PC-9 (cell line): ENCODE measurements at regions not wholly inside any gene's neighbourhood (a gene's known extent, or its start where the extent isn't known, plus 50 kb on each side); places are given as distances from the start of the nearest gene placed in this dataset.

Experiments
- BruUV-seq: library from RNA; stranded (reverse); fragments of 400-500 nt; replicated peaks from 2 replicates; lab custom pipeline; 2021; lab: Mats Ljungman, UMichigan
- CTCF ChIA-PET: fragments of 300-600 bp; sonication (Branson Sonifier 250); formaldehyde crosslinking; loops from one replicate; lab custom pipeline; 2022; ENCODE audit warnings: antibody characterized with exemption; lab: Charles Lee
- POLR2A ChIA-PET: fragments of 300-600 bp; sonication (Branson Sonifier 250); formaldehyde crosslinking; loops from one replicate; lab custom pipeline; 2022; ENCODE audit warnings: antibody characterized with exemption; ENCODE audit not compliant: unreplicated experiment; lab: Charles Lee
- DNase-seq, 2 experiments: peaks; one replicate each; pipeline versions ENCODE4 v3.0.0 to v3.0.0-alpha.2; 2015 to 2022; ENCODE audit warnings: mixed read lengths in 1 of 2
- H2AFZ ChIP-seq: fragments of 200-600 bp; sonication (generic); 2 replicates; pipeline ENCODE4 v1.8.1; 2017; ENCODE audit warnings: antibody characterized with exemption
- H3F3A ChIP-seq: fragments of 200-600 bp; sonication (generic); 2 replicates; pipeline ENCODE4 v1.8.1; 2017; ENCODE audit warnings: antibody characterized with exemption, mild to moderate bottlenecking, low read depth; ENCODE audit not compliant: insufficient read depth
- H3K27ac ChIP-seq: fragments of 200-600 bp; sonication (generic); 2 replicates; pipeline ENCODE4 v1.6.1; 2016; ENCODE audit warnings: mixed run types
- H3K27me3 ChIP-seq: fragments of 200-600 bp; sonication (generic); 2 replicates; pipeline ENCODE4 v1.6.1; 2016; ENCODE audit warnings: low read depth, mixed run types; ENCODE audit not compliant: insufficient read depth
- H3K36me3 ChIP-seq: fragments of 200-600 bp; sonication (generic); 2 replicates; pipeline ENCODE4 v1.6.1; 2016; ENCODE audit warnings: low read depth, mixed run types
- H3K4me1 ChIP-seq: fragments of 200-600 bp; sonication (generic); replicated peaks from 2 replicates; pipeline ENCODE4 v1.6.1; 2016; ENCODE audit warnings: mixed run types; ENCODE audit not compliant: insufficient read depth
- H3K4me2 ChIP-seq: fragments of 200-600 bp; sonication (generic); 2 replicates; pipeline ENCODE4 v1.6.1; 2017; ENCODE audit warnings: mixed run types
- H3K4me3 ChIP-seq: fragments of 200-600 bp; sonication (generic); 2 replicates; pipeline ENCODE4 v1.6.1; 2016; ENCODE audit warnings: mixed run types
- H3K79me2 ChIP-seq: fragments of 200-600 bp; sonication (generic); 2 replicates; pipeline ENCODE4 v1.6.1; 2017; ENCODE audit warnings: low read depth, mixed run types
- H3K9me2 ChIP-seq: fragments of 200-600 bp; sonication (generic); 2 replicates; pipeline ENCODE4 v1.8.1; 2017; ENCODE audit warnings: mild to moderate bottlenecking; ENCODE audit not compliant: insufficient read depth
- H3K9me3 ChIP-seq: fragments of 200-600 bp; sonication (generic); 2 replicates; pipeline ENCODE4 v1.8.1; 2016; ENCODE audit warnings: low read depth; ENCODE audit not compliant: insufficient read depth
- H4K20me1 ChIP-seq: fragments of 200-600 bp; sonication (generic); 2 replicates; pipeline ENCODE4 v1.8.1; 2017; ENCODE audit not compliant: insufficient read depth
- EZH2 ChIP-seq: fragments of 200-600 bp; sonication (generic); IDR thresholded peaks from 2 replicates; pipeline ENCODE4 v1.8.0; 2017; ENCODE audit warnings: antibody characterized with exemption, low read depth
- intact Hi-C: fragments of 100-400 bp; cut with micrococcal nuclease; formaldehyde crosslinking; loops from one replicate; pipeline ENCODE4 v1.10.0; 2022; ENCODE audit not compliant: unreplicated experiment
- TF ChIP-seq, protein P1 (sequence below): fragments of 200-600 bp; sonication (generic); conservative IDR thresholded peaks from 2 replicates; pipeline ENCODE4 v1.6.1; 2017; ENCODE audit warnings: mixed run types, antibody characterized with exemption, mild to moderate bottlenecking, moderate library complexity

DNA sequence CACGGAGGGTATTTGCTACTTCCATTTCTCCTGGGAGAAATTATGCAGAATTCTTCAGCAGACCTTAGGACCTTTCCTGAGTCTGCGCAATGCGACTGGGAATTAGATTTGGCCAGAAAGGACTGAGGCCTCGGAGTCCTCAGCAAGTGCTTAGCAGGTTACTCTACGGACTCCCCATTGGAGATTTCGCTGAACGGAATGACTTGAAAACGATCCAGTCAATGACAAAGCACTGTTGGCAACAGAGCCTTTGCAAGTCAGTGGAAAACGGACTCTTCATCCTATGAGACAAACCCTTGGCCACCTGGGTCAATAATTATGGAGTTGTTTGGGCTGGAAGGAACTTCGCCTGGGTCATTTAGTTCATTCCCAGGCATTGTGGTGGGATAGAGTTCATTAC is 107.4 kb downstream of the FAM204A start:
- ChIA-PET CTCF (no interaction called here), POLR2A (no interaction called here)
- H2AFZ ChIP-seq = no peak overlapping the region
- intact Hi-C loops = no loop called here
- no peaks in the 10 kb centered on the region for H4K20me1 ChIP-seq
- no TSS peak for BruUV-seq
- H3K4me3 ChIP-seq = no peak overlapping the region
- H3K4me2 ChIP-seq = no peak overlapping the region
- H3K27me3 ChIP-seq = peaks cover 53% of the 10 kb centered on the region
- no peaks in the 10 kb centered on the region for H3K79me2 ChIP-seq
- H3F3A ChIP-seq = no peaks in the 10 kb centered on the region
- no peaks in the 10 kb centered on the region for H3K9me3 ChIP-seq
- TF ChIP-seq, protein P1, sequence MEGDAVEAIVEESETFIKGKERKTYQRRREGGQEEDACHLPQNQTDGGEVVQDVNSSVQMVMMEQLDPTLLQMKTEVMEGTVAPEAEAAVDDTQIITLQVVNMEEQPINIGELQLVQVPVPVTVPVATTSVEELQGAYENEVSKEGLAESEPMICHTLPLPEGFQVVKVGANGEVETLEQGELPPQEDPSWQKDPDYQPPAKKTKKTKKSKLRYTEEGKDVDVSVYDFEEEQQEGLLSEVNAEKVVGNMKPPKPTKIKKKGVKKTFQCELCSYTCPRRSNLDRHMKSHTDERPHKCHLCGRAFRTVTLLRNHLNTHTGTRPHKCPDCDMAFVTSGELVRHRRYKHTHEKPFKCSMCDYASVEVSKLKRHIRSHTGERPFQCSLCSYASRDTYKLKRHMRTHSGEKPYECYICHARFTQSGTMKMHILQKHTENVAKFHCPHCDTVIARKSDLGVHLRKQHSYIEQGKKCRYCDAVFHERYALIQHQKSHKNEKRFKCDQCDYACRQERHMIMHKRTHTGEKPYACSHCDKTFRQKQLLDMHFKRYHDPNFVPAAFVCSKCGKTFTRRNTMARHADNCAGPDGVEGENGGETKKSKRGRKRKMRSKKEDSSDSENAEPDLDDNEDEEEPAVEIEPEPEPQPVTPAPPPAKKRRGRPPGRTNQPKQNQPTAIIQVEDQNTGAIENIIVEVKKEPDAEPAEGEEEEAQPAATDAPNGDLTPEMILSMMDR = no peak
- no peak for TF ChIP-seq EZH2
- no peaks in the 10 kb centered on the region for H3K4me1 ChIP-seq
- no peak for DNase-seq
- no peak overlapping the region for H3K27ac ChIP-seq
- H3K36me3 ChIP-seq = no peaks in the 10 kb centered on the region
- H3K9me2 ChIP-seq = no peaks in the 10 kb centered on the region

DNA sequence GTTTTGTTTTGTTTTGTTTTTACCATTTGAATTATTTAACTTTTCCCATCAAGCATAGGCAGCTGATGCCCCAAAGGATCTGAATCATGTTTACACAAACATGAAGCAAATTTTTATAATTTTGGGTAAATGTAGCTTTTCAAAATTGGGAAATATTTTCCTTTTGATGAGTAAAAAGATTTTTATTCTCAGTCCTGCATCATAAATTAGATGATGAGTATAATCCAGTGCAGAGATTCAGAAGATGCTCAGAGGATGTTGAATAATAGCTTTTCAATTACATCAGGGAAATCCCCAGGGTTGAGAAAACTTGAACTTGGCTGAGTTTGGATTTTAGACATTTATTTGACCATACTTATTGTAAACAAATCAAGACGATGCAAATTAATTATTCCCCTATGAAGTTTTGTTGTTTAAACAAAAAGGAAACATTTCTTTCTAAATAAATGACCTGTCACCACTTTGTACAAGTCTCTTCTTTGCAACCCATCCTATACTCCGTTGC is 121.7 kb downstream of the FAM204A start:
- ChIA-PET POLR2A (no interaction called here), CTCF (no interaction called here)
- H3K4me2 ChIP-seq = no peak overlapping the region
- H3K4me3 ChIP-seq = no peak overlapping the region
- H3F3A ChIP-seq = no peaks in the 10 kb centered on the region
- DNase-seq = no peak
- no TSS peak for BruUV-seq
- H3K9me3 ChIP-seq = no peaks in the 10 kb centered on the region
- intact Hi-C loops = no loop called here
- no peaks in the 10 kb centered on the region for H3K36me3 ChIP-seq
- TF ChIP-seq, protein P1 = no peak
- no peak for TF ChIP-seq EZH2
- H3K79me2 ChIP-seq = no peaks in the 10 kb centered on the region
- H3K4me1 ChIP-seq = no peaks in the 10 kb centered on the region
- no peaks in the 10 kb centered on the region for H4K20me1 ChIP-seq
- 0 out of 2 replicates have a peak, but pooled peaks cover 2% of the 10 kb centered on the region for H3K27me3 ChIP-seq
- no peaks in the 10 kb centered on the region for H3K9me2 ChIP-seq
- no peak overlapping the region for H2AFZ ChIP-seq
- no peak overlapping the region for H3K27ac ChIP-seq

DNA sequence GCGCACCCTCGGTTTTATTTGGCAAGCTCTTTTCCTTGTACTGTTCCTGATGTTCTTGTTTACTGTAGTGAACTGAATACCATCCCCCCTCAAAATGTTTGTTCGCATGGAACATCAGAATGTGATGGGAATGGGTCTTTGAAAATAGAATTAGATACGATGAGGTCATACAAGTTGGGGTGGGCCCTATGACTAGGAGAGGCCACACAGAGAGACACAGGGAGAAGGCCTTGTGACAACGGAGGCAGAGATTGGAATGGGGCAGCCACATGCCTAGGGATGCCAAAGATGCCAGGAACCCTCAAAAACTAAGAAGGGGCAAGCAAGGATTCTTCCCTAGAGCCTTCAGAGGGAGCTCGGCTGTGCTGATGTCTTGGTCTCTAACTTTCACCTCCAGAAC is 123.6 kb downstream of the FAM204A start:
- no peak overlapping the region for H3K4me2 ChIP-seq
- intact Hi-C loops = no loop called here
- H3K4me1 ChIP-seq = no peaks in the 10 kb centered on the region
- H3K27ac ChIP-seq = no peak overlapping the region
- no peak for DNase-seq
- H3K9me3 ChIP-seq = no peaks in the 10 kb centered on the region
- H3K79me2 ChIP-seq = no peaks in the 10 kb centered on the region
- no peaks in the 10 kb centered on the region for H3F3A ChIP-seq
- no TSS peak for BruUV-seq
- 0 out of 2 replicates have a peak, but pooled peaks cover 2% of the 10 kb centered on the region for H3K27me3 ChIP-seq
- H4K20me1 ChIP-seq = no peaks in the 10 kb centered on the region
- ChIA-PET CTCF (no interaction called here), POLR2A (no interaction called here)
- H3K4me3 ChIP-seq = no peak overlapping the region
- no peak for TF ChIP-seq EZH2
- no peak overlapping the region for H2AFZ ChIP-seq
- H3K9me2 ChIP-seq = no peaks in the 10 kb centered on the region
- no peaks in the 10 kb centered on the region for H3K36me3 ChIP-seq
